Fibroblast of lung (primary cell): ENCODE measurements at regions not wholly inside any gene's neighbourhood (a gene's known extent, or its start where the extent isn't known, plus 50 kb on each side); places are given as distances from the start of the nearest gene placed in this dataset.

Source experiments
- CTCF ChIP-seq, 2 donors: IDR thresholded peaks in 1 of 2; conservative IDR thresholded peaks in 1 of 2; 1 replicate in 1 of 2; 2 replicates in 1 of 2; pipeline ENCODE4 v1.5.1; 2011 to 2012; ENCODE audit warnings: low read length in 2 of 2, control low read depth in 1 of 2, inconsistent platforms in 1 of 2, low read depth in 1 of 2, mild to moderate bottlenecking in 1 of 2
- EZH2 ChIP-seq: IDR thresholded peaks from 2 replicates; pipeline ENCODE4 v1.5.1; 2012; ENCODE audit warnings: low read length, control low read depth, mild to moderate bottlenecking; ENCODE audit errors: missing control alignments

DNA sequence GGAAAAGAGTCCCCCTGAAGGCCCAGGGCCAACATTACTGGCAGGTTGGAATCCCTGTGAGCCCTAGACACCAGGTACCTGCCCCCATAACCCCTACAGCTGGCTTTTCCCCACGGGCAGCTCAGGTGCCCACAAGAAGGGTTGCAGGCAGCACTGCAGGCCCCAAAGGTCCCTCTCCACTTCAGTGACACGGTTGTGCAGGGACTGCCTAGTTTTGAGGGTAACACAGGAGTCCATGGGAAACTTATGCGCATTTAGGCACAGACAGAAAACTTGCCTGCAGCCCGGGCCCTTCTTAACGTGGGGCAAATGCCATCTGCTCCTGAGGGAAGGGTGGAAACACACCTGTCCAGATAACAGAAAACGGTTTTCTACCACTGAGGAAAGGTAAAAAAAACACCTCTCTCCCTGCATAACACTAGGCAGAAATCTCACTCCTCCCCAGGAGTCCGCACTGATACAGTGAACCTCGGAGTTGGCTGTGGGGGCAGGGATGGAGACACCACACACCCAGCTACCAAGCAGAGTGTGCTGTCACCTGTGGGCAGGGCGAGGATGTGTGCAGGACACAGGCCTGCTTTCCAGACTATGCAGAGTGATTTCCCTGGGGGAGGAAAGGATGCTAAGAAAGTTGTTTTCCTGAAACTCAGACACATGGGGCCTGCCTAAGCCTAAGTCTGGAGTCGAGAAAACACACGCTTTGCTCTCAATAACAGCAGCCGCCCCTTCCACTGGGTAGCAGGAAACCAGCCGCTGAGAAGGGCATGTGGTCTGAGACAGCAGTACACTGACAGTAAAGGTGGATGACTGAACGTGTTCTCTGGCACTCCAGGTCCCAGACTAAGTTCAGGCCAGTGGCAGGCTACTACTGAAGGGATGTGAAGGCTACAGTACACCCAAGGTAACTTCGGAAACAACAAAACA is 819.4 kb downstream of the DCDC2C start:
- TF ChIP-seq CTCF (conservative IDR thresholded peaks at IDR 0.05 in 1 of 2, IDR thresholded peaks at IDR 0.05 in 1 of 2; ENCODE audit: low read depth in 1 of 2, low read length in 2 of 2) (no peak), EZH2 (no peak)
